ENCODE measurements at regions not wholly inside any gene's neighbourhood (a gene's known extent, or its start where the extent isn't known, plus 50 kb on each side); places are given as distances from the start of the nearest gene placed in this dataset.

DNA sequence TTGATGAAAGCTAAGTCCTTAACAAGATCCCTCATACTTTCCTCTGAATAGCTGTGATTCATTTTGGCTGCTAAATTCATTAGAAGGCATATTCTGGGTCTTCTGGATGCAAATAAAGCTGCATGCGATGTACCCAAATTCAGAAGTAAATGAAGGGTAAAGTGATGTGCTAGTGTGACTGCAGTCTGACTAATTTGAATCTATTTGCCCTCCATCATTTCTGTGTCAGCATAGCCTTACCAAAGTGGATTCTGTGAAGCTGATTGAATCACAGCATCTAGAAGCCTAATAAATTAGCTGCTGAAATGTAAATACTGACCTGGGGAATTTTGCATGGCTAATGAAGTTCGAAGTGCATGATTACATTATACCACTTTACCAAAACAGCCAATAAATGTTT, 162.2 kb downstream of the TPH2 start:
- Histone ChIP-seq H3K79me1 (ENCODE audit: low read depth in 1 of 2, low read length in 2 of 2) (no peaks in the 10 kb centered on the region), H2AK9ac (replicated peaks; ENCODE audit: low read depth, low read length, poor library complexity) (no peak overlapping the region), H4K20me1 (ENCODE audit: insufficient read depth, low read length) (no peaks in the 10 kb centered on the region), H3K4me3 (ENCODE audit: insufficient read depth, low read depth, low read length) (no peak overlapping the region), H4K5ac (ENCODE audit: low read depth, low read length) (no peak overlapping the region), H2BK5ac (ENCODE audit: low read depth, low read length, poor library complexity, severe bottlenecking) (no peak overlapping the region), H2BK20ac (ENCODE audit: low read depth, low read length) (no peak overlapping the region), H3K14ac (replicated peaks; ENCODE audit: low read depth, low read length) (no peak overlapping the region), H3K27me3 (ENCODE audit: control insufficient read depth, insufficient read depth, low read length) (no peaks in the 10 kb centered on the region), H2AK5ac (ENCODE audit: low read depth, low read length) (no peak overlapping the region), H3K56ac (ENCODE audit: extremely low read depth, insufficient read depth, low read length) (no peak overlapping the region), H3K4me2 (ENCODE audit: low read depth, low read length) (no peak overlapping the region), H3K18ac (ENCODE audit: low read depth, low read length) (no peak overlapping the region), H3K23ac (ENCODE audit: low read depth, low read length) (no peak overlapping the region), H2BK15ac (ENCODE audit: low read depth, low read length) (no peak overlapping the region), H3K27ac (ENCODE audit: insufficient read depth, low read length) (no peak overlapping the region), H4K91ac (ENCODE audit: insufficient read depth, low read depth, low read length) (no peak overlapping the region), H2BK120ac (ENCODE audit: low read depth, low read length) (no peak overlapping the region), H4K8ac (ENCODE audit: low read depth in 2 of 2, low read length in 2 of 2) (no peak overlapping the region), H3K9me3 (ENCODE audit: control insufficient read depth, insufficient read depth, low read length) (no peaks in the 10 kb centered on the region), H3K4me1 (ENCODE audit: control insufficient read depth, insufficient read depth, low read length) (no peaks in the 10 kb centered on the region), H3K9ac (ENCODE audit: low read depth, low read length) (no peak overlapping the region), H3K36me3 (ENCODE audit: control insufficient read depth, insufficient read depth, low read length) (no peaks in the 10 kb centered on the region), H3K4ac (ENCODE audit: low read depth, low read length) (no peak overlapping the region), H2AFZ (replicated peaks; ENCODE audit: low read length, poor library complexity) (no peak overlapping the region), H3K9me1 (ENCODE audit: insufficient read depth, low read length) (no peaks in the 10 kb centered on the region)
- no peak for ATAC-seq (ENCODE audit: low read depth)
- BruUV-seq (replicated peaks) = no TSS peak
- intact Hi-C loops (cut with micrococcal nuclease) (no loop called here), in situ Hi-C loops (cut with MboI; ENCODE audit: low sequenced_read_pairs) (no loop called here), dilution Hi-C loops (cut with HindIII; ENCODE audit: low sequenced_read_pairs, unreplicated experiment) (no loop called here)
- WGBS, 2 experiments (ENCODE audit: extremely low coverage in 2 of 2, insufficient read length in 1 of 2) = 67% methylated on average over 1 of the region's 2 CpGs; no CpG with 5 or more reads in 1 of the 2 experiments
- ChIA-PET CTCF (no interaction called here), POLR2A (ENCODE audit: unreplicated experiment) (no interaction called here)
- DNase-seq = no peak
- no peak for TF ChIP-seq RCOR1 (IDR thresholded peaks at IDR 0.05; ENCODE audit: insufficient replicate concordance, low read length)
- no peak for TF ChIP-seq BHLHE40 (IDR thresholded peaks at IDR 0.05; ENCODE audit: low read depth, low read length)
- TF ChIP-seq POLR2A (IDR thresholded peaks at IDR 0.05; ENCODE audit: low read depth, low read length) = no peak
- no peak for TF ChIP-seq RFX5 (IDR thresholded peaks at IDR 0.05; ENCODE audit: low read depth, low read length)
- no peak for TF ChIP-seq NFE2L2 (IDR thresholded peaks at IDR 0.05; ENCODE audit: low read depth, low read length)
- TF ChIP-seq SMC3 (IDR thresholded peaks at IDR 0.05; ENCODE audit: low read depth, low read length) = no peak
